Peyer's patch (tissue), 4 donors: ENCODE measurements at regions not wholly inside any gene's neighbourhood (a gene's known extent, or its start where the extent isn't known, plus 50 kb on each side); places are given as distances from the start of the nearest gene placed in this dataset.

ENCODE experiments used
- DNase-seq, 3 donors: peaks; one replicate each; pipeline ENCODE4 v3.0.0-alpha.2; 2017 to 2019
- H3K27ac ChIP-seq, 4 donors: fragments of 200-600 bp; sonication (generic); one replicate each; pipeline ENCODE4 v1.5.1; 2016 to 2019
- H3K27me3 ChIP-seq, 2 donors: fragments of 200-600 bp; sonication (generic); one replicate each; pipeline ENCODE4 v1.5.1; 2019
- H3K36me3 ChIP-seq, 3 donors: fragments of 200-600 bp; sonication (generic); one replicate each; pipeline ENCODE4 v1.5.1; 2016 to 2019
- H3K4me1 ChIP-seq, 4 donors: fragments of 200-600 bp; sonication (generic); one replicate each; pipeline ENCODE4 v1.5.1; 2016 to 2019
- H3K4me3 ChIP-seq, 4 donors: fragments of 200-600 bp; sonication (generic); 1 replicate in 3 of 4; 2 replicates in 1 of 4; pipeline ENCODE4 v1.5.1; 2016 to 2019; ENCODE audit warnings: mild to moderate bottlenecking in 1 of 4
- H3K9me3 ChIP-seq, 4 donors: fragments of 200-600 bp; sonication (generic); one replicate each; pipeline ENCODE4 v1.5.1; 2016 to 2019; ENCODE audit warnings: mild to moderate bottlenecking in 1 of 4
- POLR2A ChIP-seq, 2 donors: fragments of 450-650 bp; IDR thresholded peaks; one replicate each; pipeline ENCODE4 v1.5.1; 2017; ENCODE audit warnings: antibody characterized with exemption in 2 of 2, mild to moderate bottlenecking in 2 of 2, moderate library complexity in 2 of 2
- TF ChIP-seq, protein P1 (sequence below), 6 experiments: fragments of 450-650 bp in 4 of 6; fragments of 200-600 bp in 2 of 6; sonication (generic) in 1 of 6; IDR thresholded peaks; one replicate each; pipeline ENCODE4 v1.5.1; 2017 to 2019; ENCODE audit warnings: antibody characterized with exemption in 6 of 6, mild to moderate bottlenecking in 3 of 6, moderate library complexity in 1 of 6

DNA sequence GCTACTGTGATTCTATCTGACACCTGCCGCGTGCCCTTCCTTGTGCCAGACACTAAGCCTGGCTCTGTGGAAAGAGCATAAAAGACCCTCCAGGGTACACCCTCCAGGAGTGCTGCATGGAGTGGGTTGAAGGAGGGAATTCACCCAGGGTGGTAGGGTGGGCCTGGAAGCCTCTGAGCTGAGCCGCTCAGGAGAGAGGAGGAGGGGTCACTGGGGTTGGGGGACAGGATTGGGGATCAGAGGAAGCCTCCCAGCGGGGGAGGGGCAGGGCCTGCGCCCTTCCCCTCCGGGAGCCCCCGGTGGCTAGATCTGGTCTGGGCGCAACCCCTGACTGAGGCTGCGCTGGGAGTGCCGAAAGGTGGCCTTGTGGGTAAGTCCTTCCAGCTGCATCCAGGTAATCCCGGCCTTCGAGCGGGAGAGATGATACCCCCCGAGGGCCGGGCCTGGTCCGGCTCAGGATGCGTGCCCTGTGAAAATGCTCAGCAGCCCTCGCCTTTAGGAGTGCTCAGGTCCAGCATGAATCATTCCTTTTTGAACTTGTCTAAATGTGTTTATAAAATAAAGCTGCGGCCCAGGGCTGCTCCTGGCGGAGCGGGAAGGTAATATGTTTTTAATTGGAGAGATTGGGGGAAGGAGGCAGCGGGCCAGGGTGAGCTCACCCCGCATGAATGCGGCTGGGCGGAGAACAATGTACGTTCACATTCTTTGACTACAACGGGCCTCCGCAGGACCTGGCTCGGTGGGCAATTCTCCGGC, 118.1 kb upstream of the SMIM23 start:
- H3K9me3 ChIP-seq = no peaks in the 10 kb centered on the region
- no peak for DNase-seq
- H3K4me3 ChIP-seq = no peak overlapping the region
- no peaks in the 10 kb centered on the region for H3K36me3 ChIP-seq
- no peaks in the 10 kb centered on the region for H3K27me3 ChIP-seq
- TF ChIP-seq, protein P1, sequence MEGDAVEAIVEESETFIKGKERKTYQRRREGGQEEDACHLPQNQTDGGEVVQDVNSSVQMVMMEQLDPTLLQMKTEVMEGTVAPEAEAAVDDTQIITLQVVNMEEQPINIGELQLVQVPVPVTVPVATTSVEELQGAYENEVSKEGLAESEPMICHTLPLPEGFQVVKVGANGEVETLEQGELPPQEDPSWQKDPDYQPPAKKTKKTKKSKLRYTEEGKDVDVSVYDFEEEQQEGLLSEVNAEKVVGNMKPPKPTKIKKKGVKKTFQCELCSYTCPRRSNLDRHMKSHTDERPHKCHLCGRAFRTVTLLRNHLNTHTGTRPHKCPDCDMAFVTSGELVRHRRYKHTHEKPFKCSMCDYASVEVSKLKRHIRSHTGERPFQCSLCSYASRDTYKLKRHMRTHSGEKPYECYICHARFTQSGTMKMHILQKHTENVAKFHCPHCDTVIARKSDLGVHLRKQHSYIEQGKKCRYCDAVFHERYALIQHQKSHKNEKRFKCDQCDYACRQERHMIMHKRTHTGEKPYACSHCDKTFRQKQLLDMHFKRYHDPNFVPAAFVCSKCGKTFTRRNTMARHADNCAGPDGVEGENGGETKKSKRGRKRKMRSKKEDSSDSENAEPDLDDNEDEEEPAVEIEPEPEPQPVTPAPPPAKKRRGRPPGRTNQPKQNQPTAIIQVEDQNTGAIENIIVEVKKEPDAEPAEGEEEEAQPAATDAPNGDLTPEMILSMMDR (IDR thresholded peaks at IDR 0.05) = no peak
- no peak for TF ChIP-seq POLR2A (IDR thresholded peaks at IDR 0.05)
- H3K27ac ChIP-seq = no peak overlapping the region
- H3K4me1 ChIP-seq = no peaks in the 10 kb centered on the region

DNA sequence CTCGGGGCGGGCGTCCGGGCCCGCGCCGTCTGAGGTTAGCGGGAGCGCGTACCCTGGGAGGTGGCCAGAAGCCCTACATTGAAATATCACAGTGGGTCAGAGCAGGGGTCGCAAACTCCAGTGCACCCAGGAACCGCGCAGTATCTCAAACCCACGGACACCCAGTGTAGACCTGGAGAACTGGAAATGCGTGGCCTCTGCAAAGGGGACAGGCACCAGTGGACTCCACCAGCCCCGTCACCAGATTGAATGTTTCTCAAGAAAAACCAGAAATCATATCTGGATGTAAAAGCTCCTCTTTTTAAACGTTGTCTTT, 117.6 kb upstream of the SMIM23 start:
- no peaks in the 10 kb centered on the region for H3K4me1 ChIP-seq
- H3K36me3 ChIP-seq = no peaks in the 10 kb centered on the region
- no peaks in the 10 kb centered on the region for H3K9me3 ChIP-seq
- TF ChIP-seq, protein P1 (IDR thresholded peaks at IDR 0.05) = no peak
- TF ChIP-seq POLR2A (IDR thresholded peaks at IDR 0.05) = no peak
- no peaks in the 10 kb centered on the region for H3K27me3 ChIP-seq
- DNase-seq = no peak
- H3K4me3 ChIP-seq = no peak overlapping the region
- no peak overlapping the region for H3K27ac ChIP-seq

- Histone ChIP-seq H3K4me3 (no peak overlapping the region), H3K27ac (no peak overlapping the region), H3K36me3 (no peaks in the 10 kb centered on the region), H3K27me3 (no peaks in the 10 kb centered on the region), H3K4me1 (no peaks in the 10 kb centered on the region), H3K9me3 (no peaks in the 10 kb centered on the region)
- no peak for DNase-seq
- TF ChIP-seq POLR2A (IDR thresholded peaks at IDR 0.05) = no peak
- TF ChIP-seq, protein P1 (IDR thresholded peaks at IDR 0.05) = no peak
Observed at GRCh38 chr5:171669571-171669970, 116.0 kb upstream of the SMIM23 start.

DNA sequence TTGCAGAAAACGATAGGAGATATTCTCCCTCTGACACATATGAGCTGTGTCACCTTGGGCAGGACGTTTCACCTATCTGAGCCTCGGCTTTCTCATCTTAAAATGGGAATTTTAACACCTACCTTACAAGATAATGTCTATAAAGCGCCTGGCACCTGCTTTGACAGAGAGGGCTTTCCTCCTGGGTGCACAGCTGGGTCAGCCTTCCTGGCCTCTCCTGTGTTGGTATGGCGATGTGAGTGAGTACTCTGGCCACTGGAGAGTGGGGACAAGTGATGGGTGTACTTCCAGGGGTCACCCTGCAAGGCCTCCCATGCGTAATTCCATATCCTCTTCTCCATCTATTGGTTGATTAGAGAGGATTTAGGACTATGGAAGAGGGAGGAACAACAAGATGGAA, 113.1 kb upstream of the SMIM23 start:
- no peaks in the 10 kb centered on the region for H3K27me3 ChIP-seq
- no peaks in the 10 kb centered on the region for H3K4me1 ChIP-seq
- no peak overlapping the region for H3K4me3 ChIP-seq
- H3K9me3 ChIP-seq = no peaks in the 10 kb centered on the region
- H3K27ac ChIP-seq = no peak overlapping the region
- DNase-seq = no peak
- H3K36me3 ChIP-seq = no peaks in the 10 kb centered on the region
- TF ChIP-seq, protein P1 (IDR thresholded peaks at IDR 0.05) = no peak
- TF ChIP-seq POLR2A (IDR thresholded peaks at IDR 0.05) = no peak

GRCh38 chr5:171673328-171673727, 112.3 kb upstream of the SMIM23 start:
- H3K9me3 ChIP-seq = no peaks in the 10 kb centered on the region
- H3K36me3 ChIP-seq = no peaks in the 10 kb centered on the region
- no peaks in the 10 kb centered on the region for H3K4me1 ChIP-seq
- H3K4me3 ChIP-seq = no peak overlapping the region
- no peak overlapping the region for H3K27ac ChIP-seq
- TF ChIP-seq, protein P1 (IDR thresholded peaks at IDR 0.05) = no peak
- TF ChIP-seq POLR2A (IDR thresholded peaks at IDR 0.05) = no peak
- no peak for DNase-seq
- no peaks in the 10 kb centered on the region for H3K27me3 ChIP-seq

DNA sequence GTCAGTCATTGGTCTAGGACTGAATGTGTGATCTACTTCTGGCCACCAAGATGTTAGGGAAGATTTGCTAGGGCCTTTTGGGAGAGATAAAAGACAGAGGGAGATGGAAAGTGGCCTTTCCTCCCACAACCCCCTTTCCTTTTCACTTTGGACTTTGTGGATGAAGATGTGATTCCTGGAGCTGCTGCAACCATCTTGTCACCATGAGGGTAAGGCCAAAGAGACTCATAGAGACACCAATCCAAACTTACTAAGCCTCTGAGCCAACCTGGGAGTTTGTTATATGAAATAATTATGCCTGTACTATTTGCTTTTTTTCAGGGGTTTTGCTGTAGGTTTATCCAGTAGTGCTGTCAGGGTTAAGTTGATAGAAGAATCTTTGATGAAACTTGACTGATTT, 111.8 kb upstream of the SMIM23 start:
- no peaks in the 10 kb centered on the region for H3K4me1 ChIP-seq
- DNase-seq = no peak
- no peak overlapping the region for H3K27ac ChIP-seq
- no peak overlapping the region for H3K4me3 ChIP-seq
- no peaks in the 10 kb centered on the region for H3K9me3 ChIP-seq
- no peak for TF ChIP-seq POLR2A (IDR thresholded peaks at IDR 0.05)
- TF ChIP-seq, protein P1 (IDR thresholded peaks at IDR 0.05) = no peak
- no peaks in the 10 kb centered on the region for H3K36me3 ChIP-seq
- no peaks in the 10 kb centered on the region for H3K27me3 ChIP-seq
